ENCODE measurements at regions not wholly inside any gene's neighbourhood (a gene's known extent, or its start where the extent isn't known, plus 50 kb on each side); places are given as distances from the start of the nearest gene placed in this dataset.

- no peak for DNase-seq
- no peak for TF ChIP-seq CTCF (IDR thresholded peaks at IDR 0.05)
- Histone ChIP-seq H3K4me1 (no peaks in the 10 kb centered on the region), H3K9me3 (no peaks in the 10 kb centered on the region), H3K9ac (ENCODE audit: low read depth in 2 of 2, low read length in 2 of 2) (no peak overlapping the region), H3K4me3 (no peak overlapping the region), H3K36me3 (no peaks in the 10 kb centered on the region), H3K27me3 (no peaks in the 10 kb centered on the region), H3K27ac (no peak overlapping the region)
- intact Hi-C loops (cut with DNase I) = no loop called here
Observed at GRCh38 chr18:10332452-10332851, 122.0 kb upstream of the APCDD1 start.

- no peak for DNase-seq
- H3K4me1 ChIP-seq = no peaks in the 10 kb centered on the region
- no peak overlapping the region for H3K27ac ChIP-seq
- H3K9me3 ChIP-seq = no peaks in the 10 kb centered on the region
- no peak overlapping the region for H3K9ac ChIP-seq (ENCODE audit: low read depth in 2 of 2, low read length in 2 of 2)
- no peak for TF ChIP-seq CTCF (IDR thresholded peaks at IDR 0.05)
- H3K4me3 ChIP-seq = no peak overlapping the region
- intact Hi-C loops (cut with DNase I) = no loop called here
- H3K27me3 ChIP-seq = no peaks in the 10 kb centered on the region
- no peaks in the 10 kb centered on the region for H3K36me3 ChIP-seq
Observed at GRCh38 chr18:10336749-10337350, 117.6 kb upstream of the APCDD1 start.

- DNase-seq = no peak
- no peak for TF ChIP-seq CTCF (IDR thresholded peaks at IDR 0.05)
- no peaks in the 10 kb centered on the region for H3K36me3 ChIP-seq
- H3K4me1 ChIP-seq = no peaks in the 10 kb centered on the region
- intact Hi-C loops (cut with DNase I) = no loop called here
- H3K9ac ChIP-seq (ENCODE audit: low read depth in 2 of 2, low read length in 2 of 2) = no peak overlapping the region
- H3K27me3 ChIP-seq = no peaks in the 10 kb centered on the region
- no peak overlapping the region for H3K4me3 ChIP-seq
- H3K27ac ChIP-seq = no peak overlapping the region
- H3K9me3 ChIP-seq = no peaks in the 10 kb centered on the region
Observed at GRCh38 chr18:10340821-10341220, 113.6 kb upstream of the APCDD1 start.

GRCh38 chr18:10343778-10344177 lies 110.7 kb upstream of the APCDD1 start:
- Histone ChIP-seq H3K27me3 (no peaks in the 10 kb centered on the region), H3K9me3 (no peaks in the 10 kb centered on the region), H3K4me1 (no peaks in the 10 kb centered on the region), H3K4me3 (no peak overlapping the region), H3K36me3 (no peaks in the 10 kb centered on the region), H3K27ac (no peak overlapping the region), H3K9ac (ENCODE audit: low read depth in 2 of 2, low read length in 2 of 2) (no peak overlapping the region)
- no peak for TF ChIP-seq CTCF (IDR thresholded peaks at IDR 0.05)
- intact Hi-C loops (cut with DNase I) = no loop called here
- DNase-seq = no peak

GRCh38 chr18:10346749-10347415 lies 107.6 kb upstream of the APCDD1 start:
- no peak overlapping the region for H3K4me3 ChIP-seq
- no peaks in the 10 kb centered on the region for H3K9me3 ChIP-seq
- intact Hi-C loops (cut with DNase I) = no loop called here
- H3K27ac ChIP-seq = no peak overlapping the region
- no peaks in the 10 kb centered on the region for H3K36me3 ChIP-seq
- no peak for DNase-seq
- TF ChIP-seq CTCF (IDR thresholded peaks at IDR 0.05) = no peak
- H3K27me3 ChIP-seq = no peaks in the 10 kb centered on the region
- H3K9ac ChIP-seq (ENCODE audit: low read depth in 2 of 2, low read length in 2 of 2) = no peak overlapping the region
- no peaks in the 10 kb centered on the region for H3K4me1 ChIP-seq

Measured in colonic mucosa (tissue), 4 donors.